SU-DHL-6 (cell line): ENCODE measurements at regions not wholly inside any gene's neighbourhood (a gene's known extent, or its start where the extent isn't known, plus 50 kb on each side); places are given as distances from the start of the nearest gene placed in this dataset.
"Not testable (repeated sequence)": the region's sequence is repeated elsewhere in the genome, so short reads cannot be mapped to it uniquely, and the experiment has no call there.

ENCODE experiments used
- H2AFZ ChIP-seq: fragments of 200-600 bp; sonication (generic); 2 replicates; pipeline ENCODE4 v1.6.1; 2014; ENCODE audit warnings: low read depth, mild to moderate bottlenecking, moderate library complexity, mixed read lengths, antibody characterized with exemption, low read length; ENCODE audit not compliant: severe bottlenecking
- H3F3A ChIP-seq: fragments of 200-600 bp; shearing (Covaris generic); 2 replicates; pipeline ENCODE4 v1.6.0; 2016; ENCODE audit warnings: antibody characterized with exemption, mild to moderate bottlenecking; ENCODE audit not compliant: insufficient read depth
- H3K27ac ChIP-seq: fragments of 200-600 bp; sonication (generic); 2 replicates; pipeline ENCODE4 v1.5.1; 2016; ENCODE audit warnings: low read depth, mild to moderate bottlenecking, low read length, moderate library complexity, mixed read lengths
- H3K27me3 ChIP-seq: fragments of 200-600 bp; sonication (generic), shearing (Covaris generic); 2 replicates; pipeline ENCODE4 v1.6.0; 2014; ENCODE audit warnings: mild to moderate bottlenecking, low read length
- H3K36me3 ChIP-seq: fragments of 200-600 bp; sonication (generic); 2 replicates; pipeline ENCODE4 v1.6.1; 2014; ENCODE audit warnings: mild to moderate bottlenecking, low read length, mixed read lengths
- H3K4me2 ChIP-seq: fragments of 300-600, 200-600 bp; shearing (Covaris generic), sonication (generic); 2 replicates; pipeline ENCODE4 v1.6.0; 2014; ENCODE audit warnings: low read length, low read depth, mild to moderate bottlenecking; ENCODE audit not compliant: poor library complexity, severe bottlenecking
- H3K4me3 ChIP-seq: fragments of 200-600 bp; sonication (generic); 2 replicates; pipeline ENCODE4 v1.5.1; 2014; ENCODE audit warnings: antibody characterized with exemption, low read length, mild to moderate bottlenecking, mixed read lengths; ENCODE audit not compliant: insufficient read depth, poor library complexity, severe bottlenecking
- H3K79me2 ChIP-seq: fragments of 200-600 bp; sonication (generic); 2 replicates; pipeline ENCODE4 v1.6.1; 2014; ENCODE audit warnings: mild to moderate bottlenecking, low read length, moderate library complexity; ENCODE audit not compliant: insufficient read depth
- H3K9ac ChIP-seq: fragments of 200-600 bp; sonication (generic); 2 replicates; pipeline ENCODE4 v1.7.0; 2014; ENCODE audit warnings: mild to moderate bottlenecking, low read length
- H3K9me2 ChIP-seq: fragments of 200-600 bp; sonication (generic); replicated peaks from 2 replicates; pipeline ENCODE4 v1.6.1; 2014; ENCODE audit warnings: low read length; ENCODE audit not compliant: insufficient read depth
- H3K9me3 ChIP-seq: fragments of 200-600 bp; sonication (generic); 2 replicates; pipeline ENCODE4 v1.6.1; 2014; ENCODE audit warnings: low read length, mixed read lengths; ENCODE audit not compliant: insufficient read depth
- H4K20me1 ChIP-seq: fragments of 200-600 bp; sonication (generic); 2 replicates; pipeline ENCODE4 v1.6.1; 2014; ENCODE audit warnings: low read depth, mild to moderate bottlenecking, antibody characterized with exemption, low read length, moderate library complexity, mixed read lengths
- CTCF ChIP-seq: fragments of 200-600 bp; sonication (generic); IDR thresholded peaks from one replicate; pipeline ENCODE4 v1.5.1; 2017; ENCODE audit warnings: antibody characterized with exemption, mild to moderate bottlenecking, low read length, moderate library complexity; ENCODE audit not compliant: insufficient read depth, poor library complexity, severe bottlenecking
- EZH2phosphoT487 ChIP-seq: fragments of 200-600 bp; sonication (generic), shearing (Covaris generic); conservative IDR thresholded peaks from 2 replicates; pipeline ENCODE4 v1.6.1; 2018; ENCODE audit warnings: mild to moderate bottlenecking, antibody characterized with exemption, low read length, moderate library complexity, mixed read lengths

- Histone ChIP-seq H3K27ac (no peak overlapping the region), H3K79me2 (no peaks in the 10 kb centered on the region), H3K9me2 (no peaks in the 10 kb centered on the region), H4K20me1 (no peaks in the 10 kb centered on the region), H3F3A (no peaks in the 10 kb centered on the region), H3K4me3 (no peak overlapping the region), H3K9ac (no peak overlapping the region), H3K4me2 (no peak overlapping the region), H2AFZ (no peak overlapping the region), H3K9me3 (no peaks in the 10 kb centered on the region), H3K36me3 (no peaks in the 10 kb centered on the region), H3K27me3 (no peaks in the 10 kb centered on the region)
- TF ChIP-seq CTCF, result no peak
Measured at GRCh38 chr1:213448776-213449175, 397.7 kb downstream of the RPS6KC1 start.

- Histone ChIP-seq H3K9ac (no peak overlapping the region), H3F3A (no peaks in the 10 kb centered on the region), H4K20me1 (no peaks in the 10 kb centered on the region), H3K27me3 (no peaks in the 10 kb centered on the region), H3K9me3 (no peaks in the 10 kb centered on the region), H3K79me2 (no peaks in the 10 kb centered on the region), H3K4me2 (no peak overlapping the region), H3K36me3 (no peaks in the 10 kb centered on the region), H3K4me3 (no peak overlapping the region), H3K27ac (no peak overlapping the region), H3K9me2 (no peaks in the 10 kb centered on the region), H2AFZ (no peak overlapping the region)
- TF ChIP-seq EZH2phosphoT487, result no peak
- TF ChIP-seq CTCF, result no peak
Measured at GRCh38 chr1:213452501-213452900, 401.5 kb downstream of the RPS6KC1 start.

- no peaks in the 10 kb centered on the region for H4K20me1 ChIP-seq
- no peak overlapping the region for H2AFZ ChIP-seq
- no peaks in the 10 kb centered on the region for H3F3A ChIP-seq
- no peaks in the 10 kb centered on the region for H3K27me3 ChIP-seq
- no peak overlapping the region for H3K4me3 ChIP-seq
- TF ChIP-seq EZH2phosphoT487 (no peak), CTCF (no peak)
- no peaks in the 10 kb centered on the region for H3K36me3 ChIP-seq
- H3K79me2 ChIP-seq, result no peaks in the 10 kb centered on the region
- H3K9ac ChIP-seq, result no peak overlapping the region
- no peak overlapping the region for H3K27ac ChIP-seq
- H3K9me3 ChIP-seq, result no peaks in the 10 kb centered on the region
- H3K4me2 ChIP-seq, result no peak overlapping the region
- H3K9me2 ChIP-seq, result no peaks in the 10 kb centered on the region
Measured at GRCh38 chr1:213457186-213457585, 406.1 kb downstream of the RPS6KC1 start.

GRCh38 chr1:213457733-213458132 is 406.7 kb downstream of the RPS6KC1 start:
- H3K36me3 ChIP-seq, result no peaks in the 10 kb centered on the region
- H3K27me3 ChIP-seq, result no peaks in the 10 kb centered on the region
- no peak overlapping the region for H2AFZ ChIP-seq
- no peak overlapping the region for H3K4me3 ChIP-seq
- no peaks in the 10 kb centered on the region for H4K20me1 ChIP-seq
- H3K9me2 ChIP-seq, result no peaks in the 10 kb centered on the region
- no peaks in the 10 kb centered on the region for H3F3A ChIP-seq
- no peak overlapping the region for H3K4me2 ChIP-seq
- H3K79me2 ChIP-seq, result no peaks in the 10 kb centered on the region
- no peaks in the 10 kb centered on the region for H3K9me3 ChIP-seq
- no peak overlapping the region for H3K27ac ChIP-seq
- no peak overlapping the region for H3K9ac ChIP-seq
- no peak for TF ChIP-seq CTCF
- no peak for TF ChIP-seq EZH2phosphoT487

GRCh38 chr1:213462374-213462773 is 411.3 kb downstream of the RPS6KC1 start:
- H2AFZ ChIP-seq, H3K27ac ChIP-seq, H3K4me2 ChIP-seq, H3K36me3 ChIP-seq, H3K4me3 ChIP-seq, H3K79me2 ChIP-seq, H3K9me2 ChIP-seq, H4K20me1 ChIP-seq, H3K9ac ChIP-seq, H3K27me3 ChIP-seq, H3F3A ChIP-seq, H3K9me3 ChIP-seq: not testable (repeated sequence)
